ENCODE measurements at regions not wholly inside any gene's neighbourhood (a gene's known extent, or its start where the extent isn't known, plus 50 kb on each side); places are given as distances from the start of the nearest gene placed in this dataset.

- TF ChIP-seq CTCF (IDR thresholded peaks at IDR 0.05; ENCODE audit: insufficient read depth, low read depth, low read length) (no peak), EZH2 (IDR thresholded peaks at IDR 0.05; ENCODE audit: insufficient read depth, low read length) (no peak)
Observed at GRCh38 chr2:160550048-160550447, 56.4 kb upstream of the RBMS1 start.

Measured in astrocyte (in vitro differentiated cells and primary cell).